ENCODE measurements at regions not wholly inside any gene's neighbourhood (a gene's known extent, or its start where the extent isn't known, plus 50 kb on each side); places are given as distances from the start of the nearest gene placed in this dataset.

DNA sequence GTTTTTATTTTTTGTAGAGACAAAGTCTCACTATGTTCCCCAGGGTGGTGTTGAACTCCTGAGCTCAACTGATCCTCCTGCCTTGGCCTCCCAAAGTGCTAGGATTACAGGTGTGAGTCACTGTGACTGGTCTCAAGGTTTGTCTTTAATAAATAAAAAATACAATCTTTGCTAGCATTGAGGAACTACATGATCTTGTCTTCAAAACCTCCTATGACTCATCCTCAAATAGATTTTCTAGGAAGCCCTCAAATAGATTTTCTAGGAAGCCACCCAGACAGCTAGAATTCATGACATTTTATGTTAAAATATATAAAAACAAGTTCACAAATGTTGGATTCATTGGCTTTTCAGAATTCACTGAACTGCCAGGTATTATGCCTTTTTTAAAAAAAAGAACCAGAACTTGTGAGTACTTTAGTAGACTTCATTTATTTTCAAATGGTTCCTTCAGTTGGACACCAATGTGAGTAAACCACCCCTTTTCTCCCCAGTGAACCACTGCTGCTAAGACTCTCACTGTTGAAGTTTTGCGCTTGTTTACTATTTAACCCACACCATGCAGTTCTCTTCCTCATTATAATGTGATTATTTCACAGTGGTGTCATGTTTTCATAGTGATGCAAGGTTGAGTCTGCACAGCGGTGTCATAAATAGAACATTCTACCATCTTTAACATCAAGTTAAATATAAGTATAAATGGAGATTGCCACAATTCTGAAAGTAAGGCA, 303.9 kb downstream of the CASP12 start:
- DNase-seq (ENCODE audit: low spot score): no peak

DNA sequence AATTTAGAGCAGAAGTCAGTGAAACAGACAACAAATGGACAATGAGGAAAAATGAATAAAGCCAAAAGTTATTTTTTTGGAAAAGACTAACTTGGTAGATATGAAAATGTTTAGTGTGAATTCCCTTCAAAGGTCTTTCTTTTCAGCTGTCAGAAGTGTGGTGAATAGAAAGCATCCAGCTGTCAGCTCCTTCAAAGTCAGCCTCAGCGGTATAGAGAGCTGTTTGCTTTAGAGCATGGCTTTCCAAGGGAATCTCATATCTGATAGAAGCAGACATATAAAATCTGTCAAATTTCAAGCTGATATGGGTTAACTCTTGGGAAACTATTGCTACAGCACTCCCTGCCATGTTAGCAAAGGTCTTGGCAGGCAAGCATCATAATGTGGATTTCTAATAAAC, 309.3 kb downstream of the CASP12 start:
- no peak for DNase-seq (ENCODE audit: low spot score)

DNA sequence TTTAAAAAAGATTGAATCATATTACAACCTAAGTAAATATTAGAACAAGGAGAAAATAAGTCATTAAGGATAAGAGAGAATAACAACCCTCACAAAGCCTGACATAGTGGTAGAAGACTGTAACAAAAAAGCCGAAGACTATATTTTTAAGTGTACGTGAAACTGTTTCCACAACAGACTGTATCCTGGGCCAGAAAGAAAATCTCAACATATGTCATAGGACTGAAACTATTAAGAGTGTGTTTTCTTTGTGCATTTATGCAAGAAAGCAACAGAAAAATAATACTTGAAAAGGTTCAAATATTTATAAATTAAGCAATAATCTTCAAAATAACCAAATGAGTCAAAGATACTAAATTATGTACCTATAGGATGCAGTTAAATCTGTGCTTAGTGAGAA, 309.8 kb downstream of the CASP12 start:
- no peak for DNase-seq (ENCODE audit: low spot score)

- no peak for DNase-seq (ENCODE audit: low spot score)
Observed at GRCh38 chr11:104584823-104585222, 313.4 kb downstream of the CASP12 start.

- DNase-seq (ENCODE audit: low spot score): no peak
Observed at GRCh38 chr11:104583857-104584256, 314.4 kb downstream of the CASP12 start.

- DNase-seq (ENCODE audit: low spot score): no peak
Observed at GRCh38 chr11:104582431-104582830, 315.8 kb downstream of the CASP12 start.

DNA sequence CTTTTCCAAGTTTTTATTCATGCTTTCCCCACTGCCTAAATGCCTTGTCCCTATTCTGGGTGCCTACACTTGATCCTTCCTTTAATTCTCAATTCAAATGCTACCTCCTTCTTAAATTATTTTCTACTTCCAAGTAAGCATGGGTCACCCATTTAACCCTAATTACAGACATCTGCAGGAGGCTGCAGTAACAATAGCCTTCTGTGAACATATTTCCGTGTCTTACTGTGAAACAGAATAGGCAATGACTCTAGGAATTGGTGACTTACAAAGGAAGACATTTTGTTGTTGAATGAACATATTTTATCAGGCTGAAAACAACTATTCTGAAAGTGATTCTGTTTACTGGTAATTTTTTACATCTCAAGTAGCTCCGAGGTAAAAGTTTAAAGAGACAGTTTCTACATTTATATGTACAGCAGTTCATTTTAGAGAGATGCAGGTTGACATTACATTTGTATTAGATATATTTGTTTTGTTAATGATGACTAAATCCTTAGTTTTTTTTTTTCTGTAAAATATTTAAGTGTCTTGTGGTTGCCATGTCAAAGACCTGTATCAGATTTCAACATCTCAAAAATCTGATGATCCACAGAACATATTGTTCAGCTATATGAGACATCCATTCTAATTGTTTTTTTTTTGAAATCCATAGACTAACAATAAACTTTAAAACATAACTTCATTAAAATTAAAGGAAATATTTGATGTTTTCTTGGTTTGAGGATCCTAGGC, 316.8 kb downstream of the CASP12 start:
- no peak for DNase-seq (ENCODE audit: low spot score)

DNA sequence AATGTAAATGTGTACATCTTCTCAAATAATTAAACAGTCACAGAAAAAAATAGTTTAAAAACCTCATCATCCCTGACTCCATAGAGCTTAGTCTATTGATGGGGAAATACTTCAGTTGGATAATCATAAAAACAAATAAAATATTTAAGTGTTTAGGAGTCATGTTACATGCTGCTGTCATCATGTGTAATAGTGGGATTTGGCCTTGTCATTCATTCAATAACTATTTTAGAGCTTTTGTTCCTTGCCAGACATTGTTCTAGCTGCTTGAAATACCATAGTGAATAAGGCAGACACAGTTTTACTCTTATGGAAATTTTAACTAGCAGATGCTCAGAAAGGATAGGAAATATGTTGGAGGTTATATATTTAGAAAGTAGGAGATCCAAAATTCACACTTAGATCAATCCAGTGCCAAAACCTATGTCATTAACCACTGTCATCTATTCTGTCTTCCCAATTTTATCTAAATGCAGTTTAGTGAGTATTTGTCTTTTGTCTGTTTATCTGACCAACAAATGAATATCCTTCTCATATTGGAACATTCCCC, 324.7 kb downstream of the CASP12 start:
- no peak for DNase-seq (ENCODE audit: low spot score)

- no peak for DNase-seq (ENCODE audit: low spot score)
Observed at GRCh38 chr11:104572279-104572678, 326.0 kb downstream of the CASP12 start.

DNA sequence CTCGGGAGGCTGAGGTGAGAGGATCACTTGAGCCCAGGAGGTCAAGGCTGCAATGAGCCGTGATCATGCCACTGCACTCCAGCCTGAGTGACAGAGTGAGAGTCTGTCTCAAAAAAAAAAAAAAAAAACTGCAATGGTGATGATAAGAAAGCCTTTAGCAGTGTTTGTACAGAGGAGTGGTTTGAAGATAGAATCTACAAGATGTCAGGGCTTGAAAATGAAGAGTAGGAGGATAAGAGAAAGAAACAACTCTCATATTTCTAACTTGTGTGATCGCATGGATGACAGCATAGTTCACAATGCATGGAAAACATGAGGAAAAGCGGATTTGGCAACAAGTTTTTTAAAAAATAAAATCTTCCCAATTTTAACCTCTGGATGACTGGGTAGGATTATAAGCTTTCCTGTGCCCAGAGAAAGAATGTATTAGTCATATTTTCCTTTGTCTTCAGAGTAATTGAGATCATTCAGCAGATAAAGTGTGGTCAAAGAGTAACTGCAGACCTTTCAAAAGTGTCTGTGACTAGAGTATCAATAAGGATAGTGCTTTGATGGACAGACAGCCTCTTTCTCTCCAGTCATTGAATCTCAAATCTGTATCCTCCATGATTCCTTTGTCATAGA, 328.1 kb downstream of the CASP12 start:
- no peak for DNase-seq (ENCODE audit: low spot score)

DNA sequence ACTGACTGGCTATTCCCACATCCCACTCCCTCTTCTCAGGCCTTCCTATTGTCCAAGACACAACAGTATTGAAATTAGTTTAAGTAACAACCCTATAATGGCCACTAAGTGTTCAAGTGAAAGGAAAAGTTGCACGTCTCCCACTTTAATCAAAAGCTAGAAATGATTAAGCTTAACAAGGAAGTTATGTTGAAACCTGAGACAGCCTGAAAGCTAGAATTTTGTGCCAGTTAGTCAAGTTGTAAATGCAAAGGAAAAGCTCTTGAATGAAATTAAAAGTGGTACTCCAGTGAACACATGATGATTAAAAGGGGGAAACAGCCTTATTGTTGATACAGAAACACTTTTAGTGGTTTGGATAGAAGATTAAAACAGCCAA, 332.7 kb downstream of the CASP12 start:
- no peak for DNase-seq (ENCODE audit: low spot score)

DNA sequence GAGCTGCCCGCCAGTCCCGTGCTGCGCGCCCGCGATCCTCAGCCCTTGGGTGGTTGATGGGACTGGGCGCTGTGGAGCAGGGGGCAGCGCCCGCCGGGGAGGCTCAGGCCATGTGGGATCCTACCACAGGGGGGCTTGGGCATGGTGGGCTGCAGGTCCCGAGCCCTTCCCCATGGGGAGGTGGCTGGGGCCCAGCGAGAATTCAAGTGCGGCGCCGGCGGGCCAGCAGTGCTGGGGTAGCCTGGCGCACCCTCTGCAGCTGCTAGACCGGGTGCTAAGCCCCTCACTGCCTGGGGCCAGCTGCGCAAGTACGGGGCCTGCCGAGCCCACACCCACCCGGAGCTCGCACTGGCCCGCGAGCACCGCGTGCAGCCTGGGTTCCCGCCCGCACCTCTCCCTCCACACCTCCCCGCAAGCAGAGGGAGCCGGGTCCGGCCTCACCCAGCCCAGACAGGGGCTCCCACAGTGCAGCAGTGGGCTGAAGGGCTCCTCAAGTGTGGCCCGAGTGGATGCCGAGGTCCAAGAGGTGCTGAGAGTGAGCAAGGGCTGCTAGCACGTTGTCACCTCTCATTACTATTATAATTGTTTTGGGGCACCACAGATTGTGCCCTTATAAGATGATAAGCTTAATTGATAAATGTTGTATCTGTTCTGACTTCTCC, 333.2 kb downstream of the CASP12 start:
- DNase-seq (ENCODE audit: low spot score): no peak

DNA sequence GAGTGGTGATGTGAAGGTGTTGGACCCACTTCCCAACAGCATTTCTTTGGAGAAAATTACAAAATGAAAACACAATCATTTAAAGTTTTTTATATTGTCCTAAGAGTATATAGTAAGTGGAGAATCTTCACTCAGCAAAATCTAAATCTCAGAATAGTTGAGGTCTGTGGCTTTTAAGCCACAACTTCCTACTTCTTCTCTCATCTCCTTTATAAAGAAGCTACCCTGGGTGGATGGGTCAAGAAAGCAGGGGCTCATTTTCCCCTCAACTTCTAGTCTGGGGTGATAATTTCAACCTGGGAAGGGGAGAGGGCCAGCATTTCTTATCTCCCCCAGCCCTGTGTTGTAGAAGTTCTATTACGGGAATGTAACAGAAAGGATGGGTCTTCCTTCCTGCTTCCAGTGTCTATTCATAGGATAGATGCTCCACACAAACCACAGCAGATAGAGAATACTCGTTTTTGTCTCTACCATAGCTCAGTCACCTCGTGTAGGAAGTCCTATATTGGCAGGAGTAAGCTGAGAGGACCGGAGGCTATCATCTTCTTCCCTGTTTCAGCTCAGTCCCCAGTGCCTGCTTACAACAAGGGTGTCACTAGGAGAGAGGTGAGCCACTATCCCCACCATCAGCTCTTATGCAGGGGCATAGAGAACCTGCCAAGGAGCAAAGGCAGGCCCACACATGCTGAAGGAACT, 341.5 kb downstream of the CASP12 start:
- DNase-seq (ENCODE audit: low spot score): peak; percentile 7

- no peak for DNase-seq (ENCODE audit: low spot score)
Observed at GRCh38 chr11:104549019-104549418, 349.2 kb downstream of the CASP12 start.

GRCh38 chr11:104547996-104548661, 350.1 kb downstream of the CASP12 start:
- no peak for DNase-seq (ENCODE audit: low spot score)

- DNase-seq (ENCODE audit: low spot score): no peak
Observed at GRCh38 chr11:104546501-104546900, 351.8 kb downstream of the CASP12 start.

- DNase-seq (ENCODE audit: low spot score): no peak
Observed at GRCh38 chr11:104541701-104542100, 356.6 kb downstream of the CASP12 start.

DNA sequence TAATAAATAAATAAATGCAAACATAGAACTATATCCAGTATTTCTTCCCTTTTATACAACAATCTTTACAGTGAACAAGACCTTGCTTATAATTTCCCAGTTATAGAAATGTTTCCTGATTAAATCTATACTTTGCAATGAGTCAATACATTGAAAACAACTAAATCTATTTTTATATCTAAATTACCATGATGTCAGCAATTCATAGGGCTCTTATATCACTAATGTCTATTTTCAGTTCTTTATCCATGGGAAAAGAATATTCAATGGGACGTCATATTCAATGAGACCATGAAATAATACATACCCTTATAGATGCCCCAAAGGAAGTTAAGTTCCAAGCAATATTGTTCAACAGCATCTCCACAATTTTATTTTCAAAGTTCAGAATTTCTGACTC, 359.9 kb downstream of the CASP12 start:
- DNase-seq (ENCODE audit: low spot score): no peak

DNA sequence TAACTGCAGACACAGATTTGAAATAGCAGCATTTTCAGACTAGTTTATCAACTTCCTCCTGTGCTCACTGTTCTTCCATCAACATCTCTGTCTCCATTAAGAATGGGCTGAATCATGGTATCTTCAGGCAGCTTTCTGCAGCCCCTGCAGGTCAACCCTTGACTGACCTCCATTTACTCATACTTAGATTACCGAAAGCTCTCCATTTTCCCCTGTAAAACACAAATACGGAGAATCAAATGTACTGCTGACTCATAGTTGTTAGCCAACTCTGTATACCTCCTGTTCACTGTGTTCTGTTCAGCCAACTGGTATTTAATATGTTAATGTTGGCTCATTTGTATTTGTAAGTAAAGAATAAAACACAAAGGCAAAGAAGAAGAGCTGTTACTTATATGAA, 364.0 kb downstream of the CASP12 start:
- no peak for DNase-seq (ENCODE audit: low spot score)

- no peak for DNase-seq (ENCODE audit: low spot score)
Observed at GRCh38 chr11:104531894-104532293, 366.4 kb downstream of the CASP12 start.

GRCh38 chr11:104531075-104531474, 367.1 kb upstream of the PDGFD start:
- no peak for DNase-seq (ENCODE audit: low spot score)

Data from globus pallidus (tissue), 1 donor.